Activated T-helper 1 cell treated with anti-CD3 and anti-CD28 coated beads, Interleukin-12 subunit alpha, Interleukin-12 subunit beta, Interleukin-2, Interleukin-4 antibody, amounts not matched to agents 30 ng/mL and 10 ng/mL and 1 ng/mL, durations not matched to agents 14 hours and 24 hours and 36 hours (primary cell): ENCODE measurements at regions not wholly inside any gene's neighbourhood (a gene's known extent, or its start where the extent isn't known, plus 50 kb on each side); places are given as distances from the start of the nearest gene placed in this dataset.
"Not testable (repeated sequence)": the region's sequence is repeated elsewhere in the genome, so short reads cannot be mapped to it uniquely, and the experiment has no call there.

Source experiments
- DNase-seq: peaks from one replicate; pipeline ENCODE4 v3.0.0; 2021; ENCODE audit warnings: low spot score
- H3K27ac Mint-ChIP-seq: one replicate; pipeline ENCODE4 v1.8.0; 2021; ENCODE audit warnings: mild to moderate bottlenecking, mixed read lengths
- H3K27me3 Mint-ChIP-seq: one replicate; pipeline ENCODE4 v1.8.0; 2022; ENCODE audit warnings: mild to moderate bottlenecking, moderate library complexity, mixed read lengths; ENCODE audit not compliant: insufficient read depth
- H3K36me3 Mint-ChIP-seq: one replicate; pipeline ENCODE4 v1.8.0; 2021; ENCODE audit warnings: low read depth, mixed read lengths
- H3K4me1 Mint-ChIP-seq: one replicate; pipeline ENCODE4 v1.8.0; 2021; ENCODE audit warnings: low read depth, mixed read lengths
- H3K4me3 Mint-ChIP-seq: one replicate; pipeline ENCODE4 v1.8.0; 2021; ENCODE audit warnings: mild to moderate bottlenecking, moderate library complexity, mixed read lengths
- H3K9me3 Mint-ChIP-seq: one replicate; pipeline ENCODE4 v1.8.0; 2021; ENCODE audit warnings: mixed read lengths
- intact Hi-C: fragments of 100-400 bp; cut with micrococcal nuclease; formaldehyde crosslinking; loops from one replicate; pipeline ENCODE4 v1.15.1; 2024

DNA sequence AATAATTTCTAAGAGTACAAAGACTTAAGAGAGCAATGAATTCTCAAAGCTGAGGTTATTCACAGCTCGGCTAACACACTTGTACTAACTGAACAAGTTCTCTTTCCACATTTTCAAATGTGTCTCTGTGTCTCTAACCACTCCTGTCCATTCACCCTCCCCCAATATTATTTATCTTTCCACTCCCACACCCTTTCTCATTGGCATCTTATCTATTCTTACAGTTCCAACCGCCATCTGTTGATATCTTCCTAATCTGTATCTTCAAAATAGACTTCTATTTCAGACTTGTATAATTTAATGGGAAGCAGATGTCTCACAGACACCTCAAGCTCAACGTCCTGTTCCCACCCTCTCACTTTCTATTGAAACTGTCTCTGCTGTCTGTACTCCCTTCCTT, 205.9 kb downstream of the ANXA1 start:
- no peaks in the 10 kb centered on the region for H3K27me3 Mint-ChIP-seq
- no peak for DNase-seq
- no peak overlapping the region for H3K4me3 Mint-ChIP-seq
- intact Hi-C loops, result no loop called here
- H3K36me3 Mint-ChIP-seq, result no peaks in the 10 kb centered on the region
- no peaks in the 10 kb centered on the region for H3K4me1 Mint-ChIP-seq
- no peaks in the 10 kb centered on the region for H3K9me3 Mint-ChIP-seq
- no peak overlapping the region for H3K27ac Mint-ChIP-seq

DNA sequence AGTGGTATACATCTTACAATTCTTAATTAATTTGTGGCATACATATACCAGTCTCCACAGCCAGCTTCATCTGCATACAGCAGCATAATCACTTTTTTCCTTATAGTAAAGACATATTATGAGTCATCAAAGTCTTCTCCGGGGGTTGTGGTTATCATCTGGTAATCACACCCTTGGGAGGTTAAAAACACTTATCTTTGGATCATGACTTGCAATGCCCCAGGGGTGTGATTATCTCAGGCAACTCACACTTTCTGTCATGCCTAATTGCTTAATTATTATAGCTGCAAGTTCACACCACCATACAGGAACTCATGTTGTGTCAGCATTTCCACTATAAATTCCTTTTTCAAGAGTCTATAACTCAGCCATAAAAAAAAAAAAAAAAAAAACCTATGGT, 218.4 kb downstream of the ANXA1 start:
- intact Hi-C loops, result no loop called here
- no peak for DNase-seq
- no peaks in the 10 kb centered on the region for H3K9me3 Mint-ChIP-seq
- no peaks in the 10 kb centered on the region for H3K27me3 Mint-ChIP-seq
- H3K4me1 Mint-ChIP-seq, result no peaks in the 10 kb centered on the region
- H3K36me3 Mint-ChIP-seq, result no peaks in the 10 kb centered on the region
- no peak overlapping the region for H3K4me3 Mint-ChIP-seq
- no peak overlapping the region for H3K27ac Mint-ChIP-seq

GRCh38 chr9:73371801-73372200, 220.1 kb downstream of the ANXA1 start:
- no peaks in the 10 kb centered on the region for H3K36me3 Mint-ChIP-seq
- no peaks in the 10 kb centered on the region for H3K9me3 Mint-ChIP-seq
- intact Hi-C loops, result no loop called here
- H3K27me3 Mint-ChIP-seq, result no peaks in the 10 kb centered on the region
- H3K4me1 Mint-ChIP-seq, result no peaks in the 10 kb centered on the region
- H3K27ac Mint-ChIP-seq, result no peak overlapping the region
- H3K4me3 Mint-ChIP-seq, result no peak overlapping the region
- DNase-seq, result no peak

- H3K27ac Mint-ChIP-seq, result no peak overlapping the region
- no peaks in the 10 kb centered on the region for H3K36me3 Mint-ChIP-seq
- no peaks in the 10 kb centered on the region for H3K9me3 Mint-ChIP-seq
- H3K27me3 Mint-ChIP-seq, result peaks cover 2% of the 10 kb centered on the region
- no peak for DNase-seq
- H3K4me1 Mint-ChIP-seq, result no peaks in the 10 kb centered on the region
- no peak overlapping the region for H3K4me3 Mint-ChIP-seq
- intact Hi-C loops, result no loop called here
These were observed 228.7 kb downstream of the ANXA1 start for GRCh38 chr9:73380411-73380810.

- no peak overlapping the region for H3K4me3 Mint-ChIP-seq
- intact Hi-C loops, result no loop called here
- no peaks in the 10 kb centered on the region for H3K27me3 Mint-ChIP-seq
- H3K4me1 Mint-ChIP-seq, result no peaks in the 10 kb centered on the region
- no peaks in the 10 kb centered on the region for H3K9me3 Mint-ChIP-seq
- H3K36me3 Mint-ChIP-seq, result no peaks in the 10 kb centered on the region
- H3K27ac Mint-ChIP-seq, result no peak overlapping the region
- no peak for DNase-seq
These were observed 250.7 kb downstream of the ANXA1 start for GRCh38 chr9:73402081-73403028.

DNA sequence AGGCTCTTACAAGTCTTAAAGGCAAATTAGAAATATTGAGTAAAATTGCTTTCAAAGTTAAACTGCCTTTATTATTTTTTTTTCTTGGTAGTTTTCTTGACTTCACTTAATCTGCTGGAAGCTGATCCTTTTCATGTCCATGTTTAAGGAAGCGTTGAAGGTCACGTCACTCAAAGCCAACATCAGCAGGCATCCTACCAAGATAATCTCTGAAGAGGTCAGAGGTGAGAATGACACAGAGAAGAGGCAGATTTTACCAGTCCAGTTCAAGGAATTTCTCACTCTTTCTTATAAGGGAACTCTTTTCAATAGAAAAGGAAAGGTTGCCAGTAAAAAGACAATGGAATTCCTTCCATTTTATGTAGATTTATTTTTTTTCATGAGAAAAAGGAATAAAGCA, 259.8 kb downstream of the ANXA1 start:
- Mint-ChIP-seq H3K36me3 (no peaks in the 10 kb centered on the region), H3K4me1 (no peaks in the 10 kb centered on the region)
- intact Hi-C loops, result no loop called here

DNA sequence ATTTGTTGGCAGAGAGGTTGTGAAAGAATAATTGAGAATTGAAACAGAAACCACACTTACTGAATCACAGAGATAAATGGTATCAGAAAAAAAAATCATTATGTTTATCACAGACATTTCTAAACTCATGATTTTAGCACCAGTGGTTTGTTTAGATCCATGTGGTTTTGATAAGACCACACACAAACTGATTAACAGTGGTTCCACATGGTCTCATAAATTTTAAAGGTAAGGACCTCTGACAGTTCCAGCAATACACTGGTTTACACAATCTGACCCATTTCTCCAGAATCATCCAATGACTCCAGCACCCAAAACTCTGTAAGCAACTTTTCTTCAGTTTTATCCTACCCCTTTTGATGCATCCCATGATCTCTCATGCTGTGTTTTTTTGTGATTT, 261.2 kb downstream of the ANXA1 start:
- H3K9me3 Mint-ChIP-seq, result no peaks in the 10 kb centered on the region
- peaks cover 4% of the 10 kb centered on the region for H3K27me3 Mint-ChIP-seq
- DNase-seq, result no peak
- intact Hi-C loops, result no loop called here
- H3K36me3 Mint-ChIP-seq, result no peaks in the 10 kb centered on the region
- no peaks in the 10 kb centered on the region for H3K4me1 Mint-ChIP-seq
- H3K27ac Mint-ChIP-seq, result no peak overlapping the region
- H3K4me3 Mint-ChIP-seq, result no peak overlapping the region

More for the DNA sequence above, 259.8 kb downstream of the ANXA1 start:
- Mint-ChIP-seq H3K9me3 (no peaks in the 10 kb centered on the region), H3K4me3 (no peak overlapping the region), H3K27me3 (peaks cover 4% of the 10 kb centered on the region), H3K27ac (no peak overlapping the region)
- DNase-seq, result no peak

GRCh38 chr9:73423891-73424290, 272.2 kb downstream of the ANXA1 start:
- Mint-ChIP-seq H3K27ac (no peak overlapping the region), H3K4me1 (no peaks in the 10 kb centered on the region), H3K36me3 (no peaks in the 10 kb centered on the region), H3K9me3 (no peaks in the 10 kb centered on the region), H3K4me3 (no peak overlapping the region), H3K27me3 (no peaks in the 10 kb centered on the region)
- intact Hi-C loops, result no loop called here
- DNase-seq, result no peak

GRCh38 chr9:73426269-73426668, 274.6 kb downstream of the ANXA1 start:
- H3K27ac Mint-ChIP-seq, result no peak overlapping the region
- no peak overlapping the region for H3K4me3 Mint-ChIP-seq
- no peaks in the 10 kb centered on the region for H3K36me3 Mint-ChIP-seq
- H3K4me1 Mint-ChIP-seq, result no peaks in the 10 kb centered on the region
- H3K27me3 Mint-ChIP-seq, result no peaks in the 10 kb centered on the region
- intact Hi-C loops, result no loop called here
- H3K9me3 Mint-ChIP-seq, result no peaks in the 10 kb centered on the region
- no peak for DNase-seq

DNA sequence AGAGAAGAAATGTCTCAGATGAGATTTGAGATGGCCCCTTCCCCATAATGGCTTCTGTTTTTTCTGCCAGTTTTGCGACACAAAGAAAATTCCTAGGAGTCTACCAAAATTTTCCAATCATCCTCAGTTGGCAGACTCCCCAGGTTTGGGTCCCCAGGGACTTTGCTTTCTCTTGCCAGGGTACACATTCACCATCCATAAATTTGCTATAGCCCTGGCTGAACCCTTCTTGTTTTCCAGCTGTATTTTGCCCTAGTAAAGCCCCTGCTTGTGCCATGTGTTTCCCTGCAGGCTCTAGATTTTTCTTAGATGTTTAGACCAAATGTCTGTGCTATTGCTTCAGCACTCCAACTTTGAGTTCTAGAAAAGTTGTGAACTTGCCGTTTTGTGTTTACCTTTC, 283.2 kb downstream of the ANXA1 start:
- H3K9me3 Mint-ChIP-seq, result no peaks in the 10 kb centered on the region
- no peak overlapping the region for H3K27ac Mint-ChIP-seq
- no peaks in the 10 kb centered on the region for H3K27me3 Mint-ChIP-seq
- no peaks in the 10 kb centered on the region for H3K4me1 Mint-ChIP-seq
- no peak for DNase-seq
- H3K36me3 Mint-ChIP-seq, result no peaks in the 10 kb centered on the region
- no peak overlapping the region for H3K4me3 Mint-ChIP-seq
- intact Hi-C loops, result no loop called here

- H3K4me1 Mint-ChIP-seq, result no peaks in the 10 kb centered on the region
- H3K27ac Mint-ChIP-seq, result no peak overlapping the region
- H3K27me3 Mint-ChIP-seq, result no peaks in the 10 kb centered on the region
- H3K4me3 Mint-ChIP-seq, result no peak overlapping the region
- intact Hi-C loops, result no loop called here
- H3K9me3 Mint-ChIP-seq, result no peaks in the 10 kb centered on the region
- DNase-seq, result no peak
- no peaks in the 10 kb centered on the region for H3K36me3 Mint-ChIP-seq
These were observed 286.1 kb downstream of the ANXA1 start for GRCh38 chr9:73437758-73438157.

DNA sequence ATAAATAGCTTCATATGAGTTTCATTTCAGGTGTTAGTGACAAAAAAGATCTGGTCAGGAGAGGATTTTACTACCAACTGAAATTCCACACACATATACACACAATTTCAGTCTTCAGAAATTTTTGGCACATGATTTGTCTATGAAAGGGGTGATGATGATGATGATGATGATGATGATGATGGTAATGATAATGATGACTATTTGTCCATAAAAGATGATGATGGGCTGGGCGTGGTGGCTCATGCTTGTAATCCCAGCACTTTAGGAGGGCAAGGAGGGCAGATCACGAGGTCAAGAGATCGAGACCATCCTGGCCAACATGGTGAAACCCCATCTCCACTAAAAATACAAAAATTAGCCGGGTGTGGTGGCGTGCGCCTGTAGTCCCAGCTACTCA, 288.2 kb downstream of the ANXA1 start:
- intact Hi-C loops, DNase-seq, H3K9me3 Mint-ChIP-seq, H3K4me1 Mint-ChIP-seq, H3K36me3 Mint-ChIP-seq, H3K27ac Mint-ChIP-seq, H3K27me3 Mint-ChIP-seq, H3K4me3 Mint-ChIP-seq: not testable (repeated sequence)

- intact Hi-C loops, result no loop called here
- H3K27me3 Mint-ChIP-seq, result no peaks in the 10 kb centered on the region
These were observed 289.6 kb downstream of the ANXA1 start for GRCh38 chr9:73441223-73441622.

More at GRCh38 chr9:73441223-73441622, 289.6 kb downstream of the ANXA1 start:
- no peak overlapping the region for H3K4me3 Mint-ChIP-seq
- no peaks in the 10 kb centered on the region for H3K36me3 Mint-ChIP-seq
- no peak for DNase-seq
- H3K27ac Mint-ChIP-seq, result no peak overlapping the region
- no peaks in the 10 kb centered on the region for H3K9me3 Mint-ChIP-seq
- no peaks in the 10 kb centered on the region for H3K4me1 Mint-ChIP-seq
